SIG-M5 treated with dmso at 0.1 percent for 504 hours (cell line): ENCODE measurements at regions not wholly inside any gene's neighbourhood (a gene's known extent, or its start where the extent isn't known, plus 50 kb on each side); places are given as distances from the start of the nearest gene placed in this dataset.

Experiments used
- DNase-seq: peaks from one replicate; lab custom pipeline; 2025; ENCODE audit not compliant: unreplicated experiment; lab: John Stamatoyannopoulos, UW

DNA sequence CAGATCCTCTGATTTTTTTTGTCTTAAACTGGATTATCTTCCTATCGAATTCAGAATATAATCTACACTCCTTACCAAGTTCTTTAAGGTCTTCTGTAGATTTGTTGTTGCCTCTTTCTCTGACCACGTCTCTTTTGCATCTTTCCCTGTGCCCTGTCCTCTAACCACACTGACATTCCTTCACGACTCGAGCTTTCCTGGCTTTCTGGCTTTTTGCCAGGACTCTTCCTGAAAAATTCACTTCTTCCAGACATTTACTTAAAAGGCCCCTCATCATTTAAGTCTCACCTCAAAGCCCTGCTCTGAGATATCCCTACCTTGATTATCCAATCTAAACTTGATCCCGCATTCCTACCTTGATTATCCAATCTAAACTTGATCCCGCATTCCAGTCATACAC lies 422.3 kb upstream of the DCN start:
- no peak for DNase-seq

DNA sequence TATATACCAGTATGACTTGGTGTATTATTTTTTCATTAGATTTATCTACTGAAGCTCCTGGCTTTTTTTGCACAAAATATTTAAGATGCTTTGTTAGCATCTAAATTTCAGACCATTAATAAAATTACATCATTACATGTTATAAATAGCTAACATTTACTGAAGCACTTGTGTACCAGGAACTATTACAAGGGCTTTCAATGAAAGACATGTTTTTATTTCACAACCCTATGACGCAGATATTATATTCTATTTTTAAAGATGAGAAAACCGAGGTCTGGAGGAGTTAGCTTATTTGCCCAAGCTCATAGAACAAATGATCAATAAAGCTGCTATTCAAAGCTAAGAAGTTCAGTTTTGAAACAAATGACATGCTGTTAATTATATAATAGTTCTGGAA lies 420.4 kb upstream of the DCN start:
- no peak for DNase-seq

DNA sequence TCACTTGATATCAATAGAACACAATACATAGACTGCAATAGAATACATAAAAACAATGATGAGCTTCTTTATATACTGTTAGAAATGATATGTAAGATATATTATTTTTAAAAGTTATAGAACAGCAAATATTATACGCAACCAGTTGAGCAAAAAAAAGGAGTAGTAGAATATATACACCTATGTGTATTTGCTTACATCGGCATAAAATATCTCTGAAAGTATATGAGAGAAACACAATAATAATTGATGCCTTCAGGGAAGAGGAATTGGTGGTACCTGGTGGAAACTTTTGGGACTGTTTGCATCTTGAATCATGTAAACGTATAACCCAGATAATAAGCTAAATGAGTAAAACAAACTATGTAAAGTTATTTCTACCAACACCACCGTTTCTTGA lies 418.4 kb upstream of the DCN start:
- no peak for DNase-seq

DNA sequence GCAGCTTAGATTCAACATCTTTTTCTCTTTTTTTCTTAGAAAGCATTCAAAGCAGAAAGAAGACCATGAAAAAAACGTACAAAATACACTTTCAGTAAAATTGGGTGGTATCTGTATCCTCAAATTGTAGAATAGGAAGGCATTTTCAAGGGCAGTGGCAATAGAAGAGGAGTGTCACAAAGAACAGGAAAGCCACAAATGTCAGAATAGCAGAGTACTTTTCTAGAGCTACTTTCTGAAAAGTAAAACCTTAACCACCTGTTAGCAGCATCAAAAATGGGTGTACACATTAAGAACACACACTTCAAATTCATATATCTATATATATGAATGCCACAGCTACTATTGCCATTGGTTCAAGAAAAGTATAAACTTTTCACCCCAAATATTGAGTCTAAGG lies 412.1 kb upstream of the DCN start:
- no peak for DNase-seq

DNA sequence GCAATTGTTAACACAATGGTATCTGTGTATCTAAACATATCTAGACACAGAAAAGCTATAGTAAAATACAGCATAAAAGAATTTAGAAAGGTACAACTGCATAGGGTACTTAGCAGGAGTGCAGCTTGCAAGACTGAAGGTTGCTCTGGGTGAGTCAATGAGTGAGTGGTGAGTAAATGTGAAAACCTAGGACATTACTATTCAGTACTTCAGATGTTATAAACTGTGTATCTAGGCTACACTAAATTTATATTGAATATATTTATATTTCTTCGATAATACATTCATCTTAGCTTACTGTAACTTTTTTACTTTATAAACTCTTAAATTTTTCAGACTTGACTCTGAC lies 409.0 kb upstream of the DCN start:
- DNase-seq, result no peak

DNA sequence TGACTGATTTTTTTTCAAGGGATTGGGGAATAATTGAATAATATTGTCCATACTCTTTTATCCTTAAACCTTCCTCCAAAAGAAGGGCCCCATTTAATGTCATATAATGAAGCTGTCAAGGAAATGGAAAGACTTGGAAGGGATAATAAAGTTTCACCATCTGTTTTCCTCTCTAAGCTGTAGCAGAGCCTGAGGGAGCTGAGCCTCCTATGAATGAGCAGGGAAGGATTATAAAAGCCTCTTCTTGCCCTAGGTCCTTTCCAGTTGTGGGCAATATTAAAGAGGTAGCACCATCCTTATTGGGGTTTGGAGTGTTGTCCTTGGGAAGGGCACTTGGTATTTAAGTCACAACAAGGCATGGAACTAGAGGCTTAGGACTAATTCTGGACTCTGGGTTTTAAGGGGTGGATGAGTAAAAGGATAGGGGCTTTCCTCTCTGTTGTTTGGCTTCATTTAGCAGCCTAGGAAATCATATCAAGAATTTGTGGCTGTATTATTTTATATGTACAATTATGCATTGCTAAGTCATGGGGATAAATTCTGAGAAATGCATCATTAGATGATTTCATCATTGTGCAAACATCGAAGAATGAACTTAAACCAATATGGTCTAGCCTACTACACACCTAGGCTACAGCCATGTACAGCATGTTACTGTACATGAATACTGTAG lies 408.5 kb upstream of the DCN start:
- DNase-seq, result no peak

DNA sequence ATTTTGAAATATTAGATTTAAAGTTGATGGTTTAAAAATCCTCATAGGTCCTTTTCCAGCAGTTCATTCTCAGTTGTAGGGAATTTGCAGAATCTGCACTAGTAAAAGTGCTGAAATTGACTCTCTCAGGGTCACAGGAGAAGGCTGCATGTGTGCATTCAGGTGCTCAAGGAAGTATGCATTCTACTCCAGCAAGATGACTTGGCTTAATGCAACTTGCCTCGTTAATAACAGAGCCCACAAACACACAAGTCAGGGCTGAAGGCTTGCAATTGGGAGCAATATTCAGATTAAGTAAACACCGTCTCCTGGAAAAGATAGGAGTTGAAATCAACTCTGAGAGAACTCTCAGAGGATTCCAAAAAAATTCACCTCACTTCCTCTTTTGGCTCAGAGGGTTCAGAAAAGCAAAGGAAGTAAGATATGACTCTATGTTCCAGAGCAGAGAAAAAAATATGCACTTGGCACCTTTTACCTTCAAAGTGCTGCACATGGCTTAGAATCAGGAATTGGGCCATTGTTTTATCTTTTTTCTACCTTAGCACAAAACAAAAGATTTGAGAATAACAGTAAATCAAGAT lies 406.3 kb upstream of the DCN start:
- peak; percentile 6 for DNase-seq

DNA sequence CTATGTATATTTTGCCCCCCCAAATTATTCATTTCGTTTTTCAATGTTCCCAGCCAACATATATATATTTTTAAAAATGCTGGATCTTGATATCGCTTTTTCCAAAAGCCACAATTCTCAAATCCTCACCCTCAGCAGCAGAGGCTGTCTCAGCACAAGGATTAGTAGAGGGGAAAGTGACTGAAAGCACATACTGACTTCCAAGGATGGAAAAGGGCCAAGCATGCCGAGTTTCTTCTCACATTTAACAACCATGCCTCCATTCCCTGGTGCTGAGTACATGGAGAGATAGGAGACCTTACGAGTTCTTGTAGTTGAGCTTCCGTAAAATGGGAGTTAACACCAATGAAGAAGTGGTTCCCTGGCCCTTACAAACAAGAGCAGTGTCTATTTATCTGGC lies 403.4 kb upstream of the DCN start:
- DNase-seq, result no peak

DNA sequence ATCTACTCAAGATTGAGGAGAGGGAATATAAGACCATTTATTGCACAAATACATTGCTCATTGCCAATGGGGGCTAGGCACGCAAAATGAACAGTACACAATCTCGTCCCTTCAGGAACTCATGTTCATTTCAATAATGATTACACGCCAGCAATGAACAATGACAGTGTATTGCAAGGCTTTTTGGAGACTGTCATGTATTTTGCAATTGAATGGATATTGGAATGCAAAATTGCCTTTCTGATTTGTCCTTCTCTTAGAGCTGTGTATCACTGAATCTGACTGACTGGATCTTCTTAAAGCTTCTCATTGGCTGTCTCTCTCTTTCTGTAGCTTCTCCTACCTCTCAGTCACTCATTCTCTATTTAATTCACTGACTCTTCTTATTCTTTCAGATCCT lies 400.2 kb upstream of the DCN start:
- DNase-seq, result no peak

DNA sequence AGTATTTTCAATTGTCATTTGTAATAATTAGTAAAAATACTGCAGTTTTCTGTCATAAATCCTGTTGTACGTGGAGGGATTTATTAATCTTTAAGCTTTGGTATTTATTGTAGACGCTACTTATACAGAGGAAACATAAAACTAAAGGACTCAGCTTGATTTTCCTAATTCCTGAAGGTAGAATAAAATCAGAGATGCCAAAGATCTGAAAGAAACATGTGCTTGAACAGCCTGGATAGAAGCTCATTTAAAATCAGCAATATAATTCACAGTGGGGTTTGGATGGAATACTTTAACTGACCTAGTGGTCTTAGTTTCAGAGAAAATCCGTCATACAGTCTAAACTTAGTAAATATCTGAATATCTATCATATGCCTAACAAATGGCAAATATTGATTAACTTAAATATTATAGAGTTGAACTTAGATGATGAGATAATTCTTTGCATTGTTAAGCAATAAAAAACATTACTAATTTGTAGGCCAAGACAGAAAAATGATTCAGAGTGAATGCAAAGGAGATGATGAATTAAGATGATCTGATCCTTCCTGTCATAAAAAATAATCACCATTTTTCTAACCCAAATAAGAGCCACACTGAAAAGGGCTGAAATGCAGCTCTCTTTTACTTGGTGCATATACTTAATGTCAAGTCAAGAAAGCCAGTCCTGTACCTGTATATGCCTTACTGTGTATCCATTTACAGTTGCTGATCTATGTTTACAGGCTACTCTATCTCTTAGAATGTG lies 397.1 kb upstream of the DCN start:
- DNase-seq, result no peak

DNA sequence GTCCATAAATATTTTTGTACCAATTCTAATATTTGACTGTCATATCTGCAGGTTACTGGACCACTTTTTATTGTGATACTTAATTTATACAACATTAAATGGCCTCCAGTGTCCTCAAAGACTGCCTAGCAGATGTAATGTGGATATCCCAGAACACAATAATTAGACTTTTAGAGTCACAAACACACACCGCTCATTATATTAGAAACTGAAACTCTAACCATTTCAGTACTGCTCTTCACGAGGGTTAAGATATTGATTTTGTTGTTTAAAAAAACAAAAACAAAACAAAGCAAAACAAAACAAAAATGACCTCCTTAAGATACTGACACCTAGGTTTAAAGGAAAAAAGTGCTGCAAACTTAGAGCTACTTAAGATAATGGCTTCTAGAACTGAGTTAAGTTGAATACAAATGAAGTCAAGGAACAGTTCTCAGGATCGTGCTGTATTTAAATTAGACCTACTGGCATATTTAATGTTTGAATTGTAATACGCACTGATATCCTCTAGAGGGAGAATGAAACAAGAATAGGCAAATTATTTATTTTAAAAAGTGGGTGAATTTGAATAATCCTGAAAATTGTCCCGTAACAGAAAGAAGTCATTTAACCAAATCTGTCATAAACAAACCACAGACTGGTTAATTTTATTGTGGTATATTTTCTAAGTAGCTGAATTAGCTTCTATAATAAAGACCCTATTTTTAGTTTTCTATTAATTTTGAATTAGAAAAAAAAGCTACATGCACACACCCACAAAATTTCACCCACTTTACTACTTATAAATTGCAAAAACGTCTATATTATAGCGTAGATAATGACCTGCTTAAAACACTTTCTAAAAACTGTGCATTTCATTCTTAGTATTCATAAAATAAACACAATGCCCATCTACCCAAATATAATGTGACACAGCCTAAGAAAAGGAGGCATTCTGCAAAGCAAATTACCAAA lies 395.2 kb upstream of the DCN start:
- peak; percentile 61 for DNase-seq

DNA sequence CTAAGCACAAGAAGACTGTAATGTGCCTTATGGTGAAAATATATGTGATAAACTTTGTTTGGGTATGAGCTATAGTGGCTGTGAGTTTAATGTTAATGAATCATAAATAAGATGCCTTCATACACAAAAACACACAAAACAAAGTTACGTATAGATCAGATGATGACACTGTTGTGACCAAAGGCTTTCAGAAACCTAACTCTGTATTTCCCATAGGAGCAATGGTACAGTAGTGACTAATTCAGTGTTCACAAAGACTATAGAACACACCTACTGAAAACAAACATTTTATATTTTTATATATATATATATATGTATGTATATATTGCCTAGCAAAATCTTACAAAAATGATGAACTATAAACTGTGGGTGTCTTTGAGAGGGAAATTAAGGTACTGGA lies 393.8 kb upstream of the DCN start:
- DNase-seq, result no peak

DNA sequence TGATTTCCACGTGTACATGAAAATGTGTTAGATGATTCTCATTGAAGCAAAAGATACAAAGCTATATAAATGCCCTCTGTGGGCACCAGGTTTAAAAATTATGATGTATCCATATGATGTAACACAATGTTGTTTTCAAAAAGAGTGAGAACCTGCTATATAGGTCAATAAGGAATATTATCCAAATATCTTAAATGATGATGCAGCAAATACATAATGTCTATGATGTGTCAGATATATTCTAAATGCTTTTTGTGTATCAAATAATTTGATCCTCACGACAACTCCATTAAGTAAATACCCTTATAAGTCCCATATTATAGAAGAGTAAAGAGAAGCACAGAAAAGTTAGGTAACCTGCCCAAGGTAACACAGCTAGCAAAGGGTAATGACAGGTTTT lies 393.0 kb upstream of the DCN start:
- DNase-seq, result no peak

DNA sequence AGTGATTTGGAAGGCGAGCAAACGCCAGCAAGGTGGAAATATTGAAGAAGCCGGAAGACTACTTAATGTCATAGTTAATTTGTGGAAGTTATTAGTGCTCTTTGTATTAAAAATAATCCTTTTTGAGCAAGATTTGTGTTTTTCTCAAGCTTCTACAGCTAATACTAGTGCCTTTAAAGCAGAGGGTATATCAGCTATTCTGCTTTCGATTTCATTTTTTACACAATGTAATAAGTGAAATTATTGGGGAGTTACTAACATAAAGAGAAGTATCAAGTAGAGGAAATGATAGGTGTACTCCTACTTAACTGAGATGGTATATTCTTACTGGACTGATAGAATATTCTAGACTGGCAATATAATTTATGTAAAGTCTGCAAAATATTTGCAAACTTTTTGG lies 392.4 kb upstream of the DCN start:
- no peak for DNase-seq

DNA sequence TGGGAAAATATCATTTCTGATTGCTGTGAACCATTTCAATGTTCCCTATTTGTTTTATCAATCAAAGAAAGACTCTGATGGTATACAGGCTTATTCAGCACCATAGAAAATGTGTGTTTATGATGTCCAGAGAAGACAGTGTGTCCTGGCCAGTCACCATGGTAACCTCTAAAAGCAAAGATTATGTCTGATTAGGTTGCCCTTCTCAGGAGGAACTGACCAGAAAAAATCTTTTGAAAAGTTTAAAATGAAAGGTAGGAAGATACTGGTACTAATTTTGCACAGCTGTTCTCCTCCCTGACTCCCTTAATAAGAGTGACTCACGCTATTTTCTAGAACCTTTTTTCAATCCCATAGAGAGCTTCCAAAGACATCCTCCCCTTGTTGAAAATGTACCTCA lies 391.8 kb upstream of the DCN start:
- DNase-seq, result no peak

DNA sequence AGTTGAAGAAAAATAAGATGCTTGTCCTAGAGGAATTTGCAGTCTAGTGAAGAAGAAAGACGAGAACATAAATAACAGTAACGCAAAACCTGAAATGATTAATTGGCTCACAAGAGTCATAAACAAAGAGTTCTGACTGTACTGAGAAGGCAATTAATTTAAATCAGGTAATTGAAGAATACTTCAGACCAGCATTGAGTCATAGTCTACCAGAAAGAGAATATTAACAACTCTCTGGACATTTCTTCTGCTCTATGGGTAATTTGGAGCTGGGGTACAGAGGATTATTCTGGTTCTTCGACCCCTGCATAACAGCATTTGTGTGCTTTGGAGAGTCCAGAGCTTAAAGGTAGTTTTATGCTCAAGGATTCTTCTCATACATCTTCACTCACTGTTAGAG lies 390.3 kb upstream of the DCN start:
- no peak for DNase-seq

DNA sequence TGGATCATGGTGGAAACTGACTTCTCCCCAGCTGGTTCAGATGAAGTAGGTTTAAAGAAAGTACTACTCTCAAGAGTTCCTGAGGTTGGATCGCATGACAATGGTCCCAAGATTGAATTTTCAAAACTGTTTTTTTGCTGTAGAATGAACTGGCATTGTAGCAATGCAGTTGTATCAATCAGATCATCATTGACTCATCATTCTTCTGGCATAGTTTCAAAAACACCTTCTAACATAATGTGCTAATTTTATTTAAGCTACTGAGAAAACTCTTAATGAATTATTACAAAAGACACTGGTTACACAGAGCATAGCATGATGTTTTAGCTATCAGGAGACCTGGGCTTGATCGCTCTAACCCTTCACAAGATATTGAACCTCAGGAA lies 384.5 kb upstream of the DCN start:
- no peak for DNase-seq

DNA sequence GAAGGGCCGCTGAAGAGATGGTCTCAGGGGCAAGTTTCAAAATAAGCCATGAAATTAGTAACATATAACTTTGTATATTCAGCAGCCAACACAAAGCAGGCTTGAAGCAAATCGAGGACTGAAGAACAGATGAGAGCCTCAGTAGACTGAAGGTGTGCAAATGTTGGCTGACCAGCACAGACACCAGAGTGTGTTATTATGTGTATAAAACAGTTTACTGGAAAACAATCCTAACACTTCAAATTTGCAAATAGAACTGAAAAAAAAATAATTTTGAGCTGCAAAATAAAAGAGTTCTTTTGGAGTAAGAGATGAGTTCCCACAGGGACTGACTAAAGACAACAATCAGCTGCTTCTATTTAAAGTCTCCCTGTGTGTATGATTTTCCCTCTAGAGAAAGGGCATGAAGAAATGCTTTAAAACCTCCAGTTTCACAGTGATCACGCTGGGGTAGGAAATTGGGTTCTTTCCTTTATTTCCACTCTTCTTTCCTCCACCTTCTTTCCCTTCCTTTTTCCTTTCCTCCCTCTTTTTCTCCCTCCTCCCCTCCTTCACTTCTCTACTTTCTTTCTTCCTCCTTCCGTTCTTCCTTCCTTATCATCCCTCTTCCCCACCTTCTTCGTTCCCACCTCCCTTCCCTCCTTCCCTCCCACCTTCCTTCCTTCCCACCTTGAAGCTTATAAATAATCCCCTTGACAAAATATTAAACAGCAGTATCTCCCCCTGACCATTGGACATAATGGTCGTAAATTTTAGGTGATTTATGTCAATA lies 383.9 kb upstream of the DCN start:
- no peak for DNase-seq

DNA sequence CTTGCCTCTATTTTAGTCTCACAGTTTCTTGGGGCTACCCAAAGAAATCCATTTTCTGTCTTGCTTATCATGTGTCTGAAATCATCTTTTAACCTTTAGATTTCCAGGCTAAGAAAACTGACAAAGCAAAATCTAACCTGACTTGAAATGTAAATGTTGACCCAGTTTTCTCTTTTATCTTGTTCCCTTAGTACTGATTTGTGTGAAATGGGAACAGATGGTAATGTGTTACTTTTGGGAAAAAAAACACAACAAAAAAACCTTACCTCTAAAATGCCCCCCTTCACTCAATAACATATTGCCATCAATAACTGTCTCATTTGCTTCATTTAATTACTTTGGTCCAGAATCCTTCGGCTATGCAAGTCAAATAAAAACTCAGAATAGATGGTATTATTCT lies 383.2 kb upstream of the DCN start:
- DNase-seq, result no peak

DNA sequence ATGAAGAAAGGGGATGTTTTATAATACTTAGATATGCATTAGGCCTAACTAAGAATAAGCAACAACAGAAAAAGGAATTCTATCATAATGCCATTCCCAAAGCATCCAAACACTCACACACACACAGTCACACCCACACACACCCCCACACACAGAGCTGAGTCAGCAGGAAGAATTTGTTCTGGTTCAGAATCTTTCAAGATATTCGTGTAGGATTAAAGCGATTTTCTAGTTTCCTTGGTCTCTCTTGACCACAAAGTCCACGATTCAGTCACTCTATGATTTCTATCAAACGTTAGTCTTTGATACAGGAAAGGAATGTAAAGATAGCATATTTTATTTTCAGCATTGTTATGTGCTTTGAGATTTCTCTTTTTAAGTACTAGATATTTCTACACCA lies 382.6 kb upstream of the DCN start:
- DNase-seq, result no peak
